Retinal pigment epithelial cell (primary cell): ENCODE measurements at regions not wholly inside any gene's neighbourhood (a gene's known extent, or its start where the extent isn't known, plus 50 kb on each side); places are given as distances from the start of the nearest gene placed in this dataset.
"Not testable (repeated sequence)": the region's sequence is repeated elsewhere in the genome, so short reads cannot be mapped to it uniquely, and the experiment has no call there.

Experiments used
- DNase-seq: peaks from one replicate; pipeline ENCODE4 v3.0.0-alpha.2; 2010; ENCODE audit warnings: low read depth
- H3K4me3 ChIP-seq: 2 replicates; pipeline ENCODE4 v1.5.1; 2011; ENCODE audit warnings: mild to moderate bottlenecking, low read length, control low read depth, moderate library complexity
- CTCF ChIP-seq: conservative IDR thresholded peaks from 2 replicates; pipeline ENCODE4 v1.5.1; 2011; ENCODE audit warnings: low read depth, low read length, control low read depth, inconsistent platforms

GRCh38 chr2:225814554-225814953 lies 415.0 kb downstream of the NYAP2 start:
- TF ChIP-seq CTCF = no peak
- no peak for DNase-seq
- no peak overlapping the region for H3K4me3 ChIP-seq

GRCh38 chr2:225806105-225806504 lies 406.6 kb downstream of the NYAP2 start:
- H3K4me3 ChIP-seq = no peak overlapping the region
- DNase-seq = no peak
- TF ChIP-seq CTCF = no peak

GRCh38 chr2:225802076-225802475 lies 402.6 kb downstream of the NYAP2 start:
- not testable (repeated sequence) for DNase-seq, H3K4me3 ChIP-seq

GRCh38 chr2:225797394-225797793 lies 397.9 kb downstream of the NYAP2 start:
- no peak for DNase-seq
- no peak overlapping the region for H3K4me3 ChIP-seq
- no peak for TF ChIP-seq CTCF

- DNase-seq = no peak
- no peak overlapping the region for H3K4me3 ChIP-seq
- TF ChIP-seq CTCF = no peak
Measured at GRCh38 chr2:225794652-225795400, 395.3 kb downstream of the NYAP2 start.

GRCh38 chr2:225793736-225794550 lies 394.4 kb downstream of the NYAP2 start:
- DNase-seq = no peak
- H3K4me3 ChIP-seq = no peak overlapping the region
- no peak for TF ChIP-seq CTCF

- no peak overlapping the region for H3K4me3 ChIP-seq
- no peak for TF ChIP-seq CTCF
- no peak for DNase-seq
Measured at GRCh38 chr2:225788571-225789094, 389.1 kb downstream of the NYAP2 start.
